ENCODE measurements at regions not wholly inside any gene's neighbourhood (a gene's known extent, or its start where the extent isn't known, plus 50 kb on each side); places are given as distances from the start of the nearest gene placed in this dataset.

- Mint-ChIP-seq H3K36me3 (ENCODE audit: low read depth) (no peaks in the 10 kb centered on the region), H3K9me3 (no peaks in the 10 kb centered on the region)
Measured at GRCh38 chr1:73676186-73676585, 521.8 kb downstream of the LRRIQ3 start.

More at GRCh38 chr1:73676186-73676585, 521.8 kb downstream of the LRRIQ3 start:
- TF ChIP-seq CREB1 (CRISPR knock-in tag; IDR thresholded peaks at IDR 0.05; ENCODE audit: low read depth): no peak
- no peak for TF ChIP-seq REST (IDR thresholded peaks at IDR 0.05; ENCODE audit: unreplicated experiment)
- TF ChIP-seq ZNF331 (CRISPR knock-in tag; IDR thresholded peaks at IDR 0.05; ENCODE audit: low read depth): no peak
- TF ChIP-seq ZNF462 (CRISPR knock-in tag; IDR thresholded peaks at IDR 0.05): no peak
- no peak for TF ChIP-seq EZH2 (IDR thresholded peaks at IDR 0.05; ENCODE audit: low read depth, unreplicated experiment)
- TF ChIP-seq STAT1 (IDR thresholded peaks at IDR 0.05; ENCODE audit: unreplicated experiment): no peak
- TF ChIP-seq ETS1 (IDR thresholded peaks at IDR 0.05): no peak
- no peak for TF ChIP-seq NANOG (IDR thresholded peaks at IDR 0.05; ENCODE audit: borderline replicate concordance)
- no peak for TF ChIP-seq EZH2phosphoT487 (IDR thresholded peaks at IDR 0.05; ENCODE audit: unreplicated experiment)
- TF ChIP-seq CTCF (conservative IDR thresholded peaks at IDR 0.05; ENCODE audit: low read depth in 2 of 2): no peak
- TF ChIP-seq JUNB (IDR thresholded peaks at IDR 0.05; ENCODE audit: unreplicated experiment): no peak
- TF ChIP-seq ZNF114 (CRISPR knock-in tag; IDR thresholded peaks at IDR 0.05): no peak
- TF ChIP-seq POLR2AphosphoS5 (IDR thresholded peaks at IDR 0.05; ENCODE audit: low read depth): no peak
- Histone ChIP-seq H3K4me1 (ENCODE audit: insufficient read depth) (no peaks in the 10 kb centered on the region), H3K9me2 (ENCODE audit: insufficient read depth) (no peaks in the 10 kb centered on the region), H4K20me1 (replicated peaks; ENCODE audit: insufficient read depth) (no peaks in the 10 kb centered on the region), H3K4me2 (no peak overlapping the region), H3F3A (replicated peaks; ENCODE audit: low read depth) (no peaks in the 10 kb centered on the region), H3K79me2 (replicated peaks; ENCODE audit: insufficient read depth) (no peaks in the 10 kb centered on the region), H3K4me3 (no peak overlapping the region), H3K36me3 (ENCODE audit: insufficient read depth) (no peaks in the 10 kb centered on the region), H3K27me3 (ENCODE audit: insufficient read depth) (no peaks in the 10 kb centered on the region), H3K27ac (ENCODE audit: low read depth) (no peak overlapping the region), H2AFZ (no peak overlapping the region)
- Mint-ChIP-seq H3K27ac (no peak overlapping the region), H3K4me1 (no peaks in the 10 kb centered on the region), H3K4me3 (no peak overlapping the region), H3K27me3 (ENCODE audit: insufficient read depth, low read depth, poor library complexity) (no peaks in the 10 kb centered on the region)
- ATAC-seq (no peak), DNase-seq (ENCODE audit: low spot score) (no peak)

Measured in GM23338 (cell line).